PC-3 (cell line): ENCODE measurements at regions not wholly inside any gene's neighbourhood (a gene's known extent, or its start where the extent isn't known, plus 50 kb on each side); places are given as distances from the start of the nearest gene placed in this dataset.
A peak's percentile ranks its signal among the peaks of the same experiment; 100 is the strongest.

ENCODE experiments used
- ATAC-seq: fragments of 200-7000 bp; cut with Tn5 transposase; 2 replicates; pipeline ENCODE4 v1.9.1; 2020; ENCODE audit warnings: mild to moderate bottlenecking, moderate library complexity
- BruUV-seq: library from RNA; stranded (reverse); fragments of 400-500 nt; replicated peaks from 2 replicates; lab custom pipeline; 2021; lab: Mats Ljungman, UMichigan
- CTCF ChIA-PET: fragments of 300-600 bp; sonication (Branson Sonifier 250); formaldehyde crosslinking; loops from one replicate; lab custom pipeline; 2022; ENCODE audit warnings: antibody characterized with exemption; lab: Charles Lee
- POLR2A ChIA-PET: fragments of 300-600 bp; sonication (Branson Sonifier 250); formaldehyde crosslinking; loops from one replicate; lab custom pipeline; 2022; ENCODE audit warnings: antibody characterized with exemption; ENCODE audit not compliant: unreplicated experiment; lab: Charles Lee
- DNase-seq: peaks from one replicate; pipeline ENCODE4 v3.0.0-alpha.2; 2015
- H2AFZ ChIP-seq: fragments of 300-600 bp; sonication (generic); 2 replicates; pipeline ENCODE4 v1.6.0; 2016; ENCODE audit warnings: antibody characterized with exemption, low read length
- H3F3A ChIP-seq: fragments of 300-600 bp; sonication (generic); one replicate; pipeline ENCODE4 v1.6.0; 2017; ENCODE audit warnings: antibody characterized with exemption, low read length, control low read depth, mild to moderate bottlenecking; ENCODE audit not compliant: unreplicated experiment
- H3K27ac ChIP-seq: fragments of 300-600 bp; sonication (generic); 2 replicates; pipeline ENCODE4 v1.5.1; 2016; ENCODE audit warnings: mild to moderate bottlenecking, low read length
- H3K27me3 ChIP-seq: fragments of 300-600 bp; sonication (generic); 2 replicates; pipeline ENCODE4 v1.6.1; 2016; ENCODE audit warnings: low read length, mixed read lengths
- H3K36me3 ChIP-seq: fragments of 300-600 bp; sonication (generic); 2 replicates; pipeline ENCODE4 v1.6.1; 2016; ENCODE audit warnings: low read depth, mixed run types, low read length, mixed read lengths
- H3K4me1 ChIP-seq: fragments of 300-600 bp; sonication (generic); 2 replicates; pipeline ENCODE4 v1.5.1; 2016; ENCODE audit warnings: low read length; ENCODE audit not compliant: insufficient read depth
- H3K4me2 ChIP-seq: fragments of 300-600 bp; sonication (generic); 2 replicates; pipeline ENCODE4 v1.6.0; 2016; ENCODE audit warnings: low read length
- H3K4me3 ChIP-seq: fragments of 300-600 bp; sonication (generic); 2 replicates; pipeline ENCODE4 v1.5.1; 2016; ENCODE audit warnings: mild to moderate bottlenecking, low read length, mixed read lengths
- H3K79me2 ChIP-seq: fragments of 300-600 bp; sonication (generic); 2 replicates; pipeline ENCODE4 v1.6.1; 2017; ENCODE audit warnings: low read length, mixed read lengths
- H3K9ac ChIP-seq: fragments of 300-600 bp; sonication (generic); 2 replicates; pipeline ENCODE4 v1.6.0; 2016; ENCODE audit warnings: mild to moderate bottlenecking, low read length
- H3K9me2 ChIP-seq: fragments of 300-600 bp; sonication (generic); replicated peaks from 2 replicates; pipeline ENCODE4 v1.6.1; 2016; ENCODE audit warnings: mixed run types, low read length, mixed read lengths
- H3K9me3 ChIP-seq: fragments of 300-600 bp; sonication (generic); 2 replicates; pipeline ENCODE4 v1.6.1; 2016; ENCODE audit warnings: low read length, mixed read lengths
- H4K20me1 ChIP-seq: fragments of 300-600 bp; sonication (generic); 2 replicates; pipeline ENCODE4 v1.6.1; 2016; ENCODE audit warnings: low read length, mixed read lengths
- CTCF ChIP-seq: fragments of 300-600 bp; sonication (generic); conservative IDR thresholded peaks from 2 replicates; pipeline ENCODE4 v1.5.1; 2017; ENCODE audit warnings: antibody characterized with exemption, low read depth, mild to moderate bottlenecking, low read length
- EZH2 ChIP-seq: fragments of 300-600 bp; sonication (generic); IDR thresholded peaks from one replicate; pipeline ENCODE4 v1.6.1; 2017; ENCODE audit warnings: antibody characterized with exemption, mild to moderate bottlenecking, low read length; ENCODE audit not compliant: unreplicated experiment
- EZH2phosphoT487 ChIP-seq: fragments of 300-600 bp; sonication (generic); IDR thresholded peaks from 2 replicates; pipeline ENCODE4 v1.6.1; 2018; ENCODE audit warnings: mild to moderate bottlenecking, antibody characterized with exemption, low read length, borderline replicate concordance
- intact Hi-C: fragments of 100-400 bp; cut with micrococcal nuclease; formaldehyde crosslinking; loops from 2 replicates; pipeline ENCODE4 v1.9.0; 2023

DNA sequence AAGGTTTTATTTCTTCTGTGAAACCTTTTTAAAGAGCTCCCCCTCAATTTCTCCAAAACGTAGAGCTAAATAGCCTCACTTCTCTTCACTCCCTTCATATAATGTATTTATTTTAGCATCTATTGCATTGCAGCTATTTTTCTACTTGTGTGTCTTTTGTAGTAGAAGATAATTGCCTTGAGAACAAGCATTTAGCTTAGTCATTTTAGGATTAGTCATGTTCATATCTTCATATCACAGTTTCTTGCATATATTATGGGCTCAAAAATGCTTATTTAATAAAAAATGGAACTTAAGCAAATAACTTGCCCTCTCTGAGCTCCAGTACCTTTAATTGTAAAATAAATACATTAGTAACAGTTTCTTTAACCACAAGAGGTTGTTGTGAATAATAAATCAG is 72.1 kb upstream of the SPANXC start:
- ChIA-PET CTCF (interaction anchor here (0.6 to 0.9 kb wide), 2 partner anchors 138 to 551 kb away, joined by 3 read pairs; no protein-coding TSS in a partner anchor), POLR2A (no interaction called here)
- Histone ChIP-seq H3K4me2 (peak overlapping the region; percentile 39), H3K9me3 (no peaks in the 10 kb centered on the region), H3F3A (peaks cover 4% of the 10 kb centered on the region), H4K20me1 (no peaks in the 10 kb centered on the region), H3K9ac (no peak overlapping the region), H3K4me1 (peaks cover 12% of the 10 kb centered on the region), H3K79me2 (no peaks in the 10 kb centered on the region), H3K27ac (peak overlapping the region; percentile 50), H2AFZ (no peak overlapping the region), H3K9me2 (no peaks in the 10 kb centered on the region), H3K27me3 (no peaks in the 10 kb centered on the region), H3K36me3 (no peaks in the 10 kb centered on the region), H3K4me3 (no peak overlapping the region)
- peak; percentile 76 for ATAC-seq
- DNase-seq: peak; percentile 51
- TF ChIP-seq EZH2phosphoT487: no peak
- no peak for TF ChIP-seq EZH2
- no TSS peak for BruUV-seq
- intact Hi-C loops: no loop called here

GRCh38 chrX:141301017-141301416 is 58.7 kb upstream of the SPANXC start:
- no TSS peak for BruUV-seq
- no peaks in the 10 kb centered on the region for H3K27me3 ChIP-seq
- DNase-seq (peak; percentile 17), ATAC-seq (no peak)
- no peaks in the 10 kb centered on the region for H3K79me2 ChIP-seq
- ChIA-PET POLR2A (no interaction called here), CTCF (no interaction called here)
- no peaks in the 10 kb centered on the region for H3F3A ChIP-seq
- H4K20me1 ChIP-seq: no peaks in the 10 kb centered on the region
- H3K9me3 ChIP-seq: no peaks in the 10 kb centered on the region
- intact Hi-C loops: no loop called here
- no peak overlapping the region for H3K9ac ChIP-seq
- H3K9me2 ChIP-seq: no peaks in the 10 kb centered on the region
- no peak overlapping the region for H3K4me2 ChIP-seq
- H3K36me3 ChIP-seq: no peaks in the 10 kb centered on the region
- no peak overlapping the region for H3K4me3 ChIP-seq
- no peak overlapping the region for H2AFZ ChIP-seq
- H3K27ac ChIP-seq: no peak overlapping the region
- TF ChIP-seq CTCF: no peak
- TF ChIP-seq EZH2: no peak
- TF ChIP-seq EZH2phosphoT487: no peak
- no peaks in the 10 kb centered on the region for H3K4me1 ChIP-seq
